ENCODE measurements at regions not wholly inside any gene's neighbourhood (a gene's known extent, or its start where the extent isn't known, plus 50 kb on each side); places are given as distances from the start of the nearest gene placed in this dataset.

- Mint-ChIP-seq H3K4me1 (no peaks in the 10 kb centered on the region), H3K36me3 (no peaks in the 10 kb centered on the region), H3K4me3 (no peak overlapping the region), H3K27me3 (ENCODE audit: low read depth) (no peaks in the 10 kb centered on the region), H3K27ac (no peak overlapping the region), H3K9me3 (peaks cover 11% of the 10 kb centered on the region)
- TF ChIP-seq CTCF (IDR thresholded peaks at IDR 0.05; ENCODE audit: unreplicated experiment), result no peak
- DNase-seq (ENCODE audit: low spot score in 2 of 2, unreplicated experiment in 2 of 2), result no peak
Measured at GRCh38 chr11:116217441-116217840, 555.3 kb downstream of the BUD13 start.

GRCh38 chr11:116217006-116217405, 555.8 kb downstream of the BUD13 start:
- Mint-ChIP-seq H3K4me3 (no peak overlapping the region), H3K9me3 (peaks cover 11% of the 10 kb centered on the region), H3K27me3 (ENCODE audit: low read depth) (no peaks in the 10 kb centered on the region), H3K4me1 (no peaks in the 10 kb centered on the region), H3K36me3 (no peaks in the 10 kb centered on the region), H3K27ac (no peak overlapping the region)
- DNase-seq (ENCODE audit: low spot score in 2 of 2, unreplicated experiment in 2 of 2), result no peak
- no peak for TF ChIP-seq CTCF (IDR thresholded peaks at IDR 0.05; ENCODE audit: unreplicated experiment)

- H3K4me3 Mint-ChIP-seq, result no peak overlapping the region
- H3K27ac Mint-ChIP-seq, result no peak overlapping the region
- no peak for DNase-seq (ENCODE audit: low spot score in 2 of 2, unreplicated experiment in 2 of 2)
- TF ChIP-seq CTCF (IDR thresholded peaks at IDR 0.05; ENCODE audit: unreplicated experiment), result peak; percentile 18
- H3K36me3 Mint-ChIP-seq, result no peaks in the 10 kb centered on the region
- H3K9me3 Mint-ChIP-seq, result peaks cover 11% of the 10 kb centered on the region
- H3K4me1 Mint-ChIP-seq, result no peaks in the 10 kb centered on the region
- H3K27me3 Mint-ChIP-seq (ENCODE audit: low read depth), result peaks cover 5% of the 10 kb centered on the region
Measured at GRCh38 chr11:116215471-116216113, 557.2 kb downstream of the BUD13 start.

GRCh38 chr11:116211147-116211546, 561.6 kb downstream of the BUD13 start:
- TF ChIP-seq CTCF (IDR thresholded peaks at IDR 0.05; ENCODE audit: unreplicated experiment), result no peak
- peaks cover 6% of the 10 kb centered on the region for H3K4me1 Mint-ChIP-seq
- no peak overlapping the region for H3K4me3 Mint-ChIP-seq
- H3K36me3 Mint-ChIP-seq, result no peaks in the 10 kb centered on the region
- H3K27me3 Mint-ChIP-seq (ENCODE audit: low read depth), result peaks cover 18% of the 10 kb centered on the region
- H3K9me3 Mint-ChIP-seq, result no peaks in the 10 kb centered on the region
- DNase-seq (ENCODE audit: low spot score in 2 of 2, unreplicated experiment in 2 of 2), result no peak
- no peak overlapping the region for H3K27ac Mint-ChIP-seq

- Mint-ChIP-seq H3K9me3 (no peaks in the 10 kb centered on the region), H3K27me3 (ENCODE audit: low read depth) (peaks cover 18% of the 10 kb centered on the region), H3K4me1 (peaks cover 6% of the 10 kb centered on the region), H3K36me3 (no peaks in the 10 kb centered on the region), H3K27ac (no peak overlapping the region), H3K4me3 (no peak overlapping the region)
- no peak for TF ChIP-seq CTCF (IDR thresholded peaks at IDR 0.05; ENCODE audit: unreplicated experiment)
- DNase-seq (ENCODE audit: low spot score in 2 of 2, unreplicated experiment in 2 of 2), result no peak
Measured at GRCh38 chr11:116210663-116211062, 562.1 kb downstream of the BUD13 start.

GRCh38 chr11:116209255-116209654, 563.5 kb downstream of the BUD13 start:
- no peaks in the 10 kb centered on the region for H3K9me3 Mint-ChIP-seq
- no peak overlapping the region for H3K4me3 Mint-ChIP-seq
- DNase-seq (ENCODE audit: low spot score in 2 of 2, unreplicated experiment in 2 of 2), result no peak
- H3K4me1 Mint-ChIP-seq, result peaks cover 6% of the 10 kb centered on the region
- H3K27ac Mint-ChIP-seq, result no peak overlapping the region
- peaks cover 20% of the 10 kb centered on the region for H3K27me3 Mint-ChIP-seq (ENCODE audit: low read depth)
- no peaks in the 10 kb centered on the region for H3K36me3 Mint-ChIP-seq
- TF ChIP-seq CTCF (IDR thresholded peaks at IDR 0.05; ENCODE audit: unreplicated experiment), result no peak

Data from mesothelial cell of epicardium (in vitro differentiated cells).